GM12874 (cell line): ENCODE measurements at regions not wholly inside any gene's neighbourhood (a gene's known extent, or its start where the extent isn't known, plus 50 kb on each side); places are given as distances from the start of the nearest gene placed in this dataset.

Source experiments
- TF ChIP-seq, protein P1 (sequence below): IDR thresholded peaks from 2 replicates; pipeline ENCODE4 v1.5.1; 2011; ENCODE audit warnings: low read depth, mild to moderate bottlenecking, control low read depth, low read length, moderate library complexity; ENCODE audit not compliant: insufficient read depth

GRCh38 chr7:85525676-85526075, 338.8 kb upstream of the SEMA3D start:
- TF ChIP-seq, protein P1, sequence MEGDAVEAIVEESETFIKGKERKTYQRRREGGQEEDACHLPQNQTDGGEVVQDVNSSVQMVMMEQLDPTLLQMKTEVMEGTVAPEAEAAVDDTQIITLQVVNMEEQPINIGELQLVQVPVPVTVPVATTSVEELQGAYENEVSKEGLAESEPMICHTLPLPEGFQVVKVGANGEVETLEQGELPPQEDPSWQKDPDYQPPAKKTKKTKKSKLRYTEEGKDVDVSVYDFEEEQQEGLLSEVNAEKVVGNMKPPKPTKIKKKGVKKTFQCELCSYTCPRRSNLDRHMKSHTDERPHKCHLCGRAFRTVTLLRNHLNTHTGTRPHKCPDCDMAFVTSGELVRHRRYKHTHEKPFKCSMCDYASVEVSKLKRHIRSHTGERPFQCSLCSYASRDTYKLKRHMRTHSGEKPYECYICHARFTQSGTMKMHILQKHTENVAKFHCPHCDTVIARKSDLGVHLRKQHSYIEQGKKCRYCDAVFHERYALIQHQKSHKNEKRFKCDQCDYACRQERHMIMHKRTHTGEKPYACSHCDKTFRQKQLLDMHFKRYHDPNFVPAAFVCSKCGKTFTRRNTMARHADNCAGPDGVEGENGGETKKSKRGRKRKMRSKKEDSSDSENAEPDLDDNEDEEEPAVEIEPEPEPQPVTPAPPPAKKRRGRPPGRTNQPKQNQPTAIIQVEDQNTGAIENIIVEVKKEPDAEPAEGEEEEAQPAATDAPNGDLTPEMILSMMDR = no peak

DNA sequence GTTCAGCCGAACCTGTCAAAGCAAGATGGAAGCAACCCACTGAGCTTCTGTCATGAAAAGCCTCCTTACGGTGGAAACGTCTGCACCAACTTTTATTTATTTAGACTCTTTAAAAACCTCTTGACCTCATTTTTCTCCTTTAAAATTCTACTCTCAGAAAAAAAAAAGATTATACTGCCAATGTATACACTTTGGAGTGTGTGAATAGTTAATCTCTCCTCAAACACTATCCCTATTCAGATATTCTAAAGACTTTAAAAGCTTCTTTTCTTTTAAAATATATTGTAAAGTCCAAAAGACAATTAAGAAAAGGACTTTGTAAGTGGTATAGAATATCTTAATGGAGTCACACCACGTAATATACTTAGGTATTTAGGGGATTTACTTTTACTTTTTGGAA, 335.2 kb upstream of the SEMA3D start:
- TF ChIP-seq, protein P1 = no peak

DNA sequence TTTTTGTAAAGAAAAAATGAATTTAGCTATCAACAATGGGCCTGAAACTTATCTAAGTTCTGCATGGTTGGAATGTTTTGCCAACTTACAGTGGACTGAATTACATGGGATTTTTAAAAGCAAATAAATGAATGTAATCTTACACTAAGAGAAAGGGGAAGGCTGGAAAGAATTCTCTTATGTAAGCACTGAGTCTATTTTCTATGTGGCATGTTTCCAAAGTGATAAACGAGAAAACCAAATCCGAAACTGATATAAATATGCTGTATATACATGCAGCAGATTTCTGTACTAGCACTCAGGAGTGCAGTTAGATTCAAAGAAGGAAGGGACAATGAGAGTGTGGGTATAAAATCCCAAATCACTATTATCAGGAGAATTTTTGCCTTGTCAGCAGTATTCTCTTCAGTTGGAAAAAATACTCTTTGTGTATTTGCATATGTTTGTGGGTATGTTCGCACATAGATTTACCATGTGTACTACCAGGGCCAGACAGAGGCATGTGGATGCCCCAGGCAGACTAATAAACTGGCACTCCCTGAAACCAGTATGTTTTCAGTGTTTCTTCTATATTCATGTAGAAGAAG, 334.3 kb upstream of the SEMA3D start:
- TF ChIP-seq, protein P1 = no peak

DNA sequence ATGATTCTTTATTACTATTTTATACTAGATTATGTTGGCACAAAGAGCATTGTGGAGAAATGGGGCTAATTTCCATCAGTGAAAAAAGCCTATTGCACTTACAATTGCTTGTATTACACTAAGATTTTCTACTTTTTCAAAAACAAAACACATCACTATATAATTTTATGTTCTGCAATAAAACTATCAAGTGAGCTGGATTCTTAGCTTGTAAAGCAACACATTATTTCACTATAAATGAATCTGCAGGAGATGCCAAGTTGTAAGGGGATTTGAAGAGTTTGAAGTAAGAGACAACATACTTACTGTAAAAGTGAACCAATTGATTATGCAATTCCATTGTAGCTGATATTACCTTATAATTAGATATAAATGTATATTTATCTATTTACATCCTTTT, 333.3 kb upstream of the SEMA3D start:
- TF ChIP-seq, protein P1 = no peak

DNA sequence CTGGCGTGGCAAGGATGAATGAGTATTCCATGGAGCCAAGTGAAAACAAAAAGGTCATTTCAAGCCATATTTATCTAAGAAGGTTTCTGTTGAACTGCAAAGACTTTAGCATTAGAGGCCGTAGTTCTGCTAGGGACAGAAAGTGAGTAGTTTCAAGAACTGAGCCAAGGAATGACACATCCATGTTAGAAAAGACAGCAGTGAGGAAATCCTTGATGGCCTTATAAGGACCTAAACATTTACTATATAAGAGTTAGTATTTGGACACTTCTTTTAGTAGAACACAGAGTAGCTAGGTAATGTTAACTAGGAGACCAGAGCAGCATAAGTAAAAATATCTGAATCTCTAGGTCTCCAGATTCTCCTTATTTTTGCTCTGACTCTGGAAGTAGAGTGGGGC, 329.8 kb upstream of the SEMA3D start:
- TF ChIP-seq, protein P1 = no peak

DNA sequence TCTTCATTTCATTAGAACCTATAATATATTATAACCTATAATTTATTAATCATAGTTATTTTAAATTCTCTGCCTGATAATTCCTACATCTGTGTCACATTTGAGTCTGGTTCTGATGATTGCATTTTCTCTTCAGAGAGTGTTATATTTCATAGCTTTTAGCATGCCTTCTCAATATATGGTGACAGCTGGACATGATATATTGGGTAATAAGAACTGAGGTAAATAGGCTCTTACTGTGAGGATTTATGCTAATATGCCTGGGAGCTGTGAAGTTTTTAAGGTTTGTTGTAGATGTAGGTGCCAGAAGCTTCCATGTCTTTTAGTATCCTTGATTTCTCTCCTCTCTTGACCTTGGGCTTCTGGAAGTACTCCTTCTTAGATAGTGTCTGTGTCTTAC, 325.9 kb upstream of the SEMA3D start:
- TF ChIP-seq, protein P1 = no peak

DNA sequence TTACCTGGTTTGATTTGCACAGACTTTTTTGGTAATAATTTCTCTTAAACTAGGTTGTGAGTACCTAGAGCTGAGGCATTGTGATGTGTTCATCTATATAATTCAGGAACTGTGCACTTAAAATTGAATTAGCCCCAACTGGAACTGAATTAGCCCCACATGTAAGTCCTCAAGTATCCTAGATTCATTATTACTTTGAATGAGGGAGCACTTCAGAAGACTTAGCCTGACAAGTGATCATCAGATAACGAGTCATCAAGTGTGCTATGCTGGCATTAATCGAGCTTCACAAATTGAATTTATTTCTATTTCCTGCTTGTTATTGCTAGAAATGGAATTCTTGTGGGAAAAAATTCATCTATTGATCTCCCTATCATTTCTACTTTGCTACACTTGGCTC, 323.4 kb upstream of the SEMA3D start:
- TF ChIP-seq, protein P1 = no peak
